Smooth muscle cell (in vitro differentiated cells): ENCODE measurements at regions not wholly inside any gene's neighbourhood (a gene's known extent, or its start where the extent isn't known, plus 50 kb on each side); places are given as distances from the start of the nearest gene placed in this dataset.

Experiments used
- DNase-seq: peaks from one replicate; lab custom pipeline; 2025; ENCODE audit not compliant: unreplicated experiment; lab: John Stamatoyannopoulos, UW
- H2AFZ ChIP-seq: fragments of 200-600 bp; sonication (generic); 2 replicates; pipeline ENCODE4 v1.6.0; 2016; ENCODE audit warnings: antibody characterized with exemption, low read depth, mild to moderate bottlenecking
- H3F3A ChIP-seq: fragments of 200-600 bp; sonication (generic); 2 replicates; pipeline ENCODE4 v1.6.0; 2017; ENCODE audit warnings: antibody characterized with exemption, low read depth
- H3K27ac ChIP-seq: fragments of 200-600 bp; sonication (generic); 2 replicates; pipeline ENCODE4 v1.5.1; 2016; ENCODE audit warnings: low read depth, mild to moderate bottlenecking
- H3K27me3 ChIP-seq: fragments of 200-600 bp; sonication (generic); 2 replicates; pipeline ENCODE4 v1.6.1; 2016; ENCODE audit warnings: low read depth, mild to moderate bottlenecking
- H3K36me3 ChIP-seq: fragments of 200-600 bp; sonication (generic); 2 replicates; pipeline ENCODE4 v1.5.1; 2016; ENCODE audit warnings: low read depth
- H3K4me1 ChIP-seq: fragments of 200-600 bp; sonication (generic); 2 replicates; pipeline ENCODE4 v1.5.1; 2016; ENCODE audit warnings: low read depth
- H3K4me2 ChIP-seq: fragments of 200-600 bp; sonication (generic); 2 replicates; pipeline ENCODE4 v1.6.0; 2016; ENCODE audit warnings: mild to moderate bottlenecking
- H3K4me3 ChIP-seq: fragments of 200-600 bp; sonication (generic); 2 replicates; pipeline ENCODE4 v1.5.1; 2016; ENCODE audit warnings: mild to moderate bottlenecking
- H3K79me2 ChIP-seq: fragments of 200-600 bp; sonication (generic); 2 replicates; pipeline ENCODE4 v1.6.0; 2016; ENCODE audit warnings: low read depth, mild to moderate bottlenecking
- H3K9ac ChIP-seq: fragments of 200-600 bp; sonication (generic); 2 replicates; pipeline ENCODE4 v1.6.0; 2016; ENCODE audit warnings: low read depth
- H3K9me3 ChIP-seq: fragments of 200-600 bp; sonication (generic); replicated peaks from 2 replicates; pipeline ENCODE4 v1.5.1; 2016; ENCODE audit warnings: low read depth
- H4K20me1 ChIP-seq: fragments of 200-600 bp; sonication (generic); 2 replicates; pipeline ENCODE4 v1.6.0; 2016; ENCODE audit warnings: low read depth
- CTCF ChIP-seq: fragments of 200-600 bp; sonication (generic); IDR thresholded peaks from 2 replicates; pipeline ENCODE4 v1.5.1; 2017; ENCODE audit warnings: borderline replicate concordance, mild to moderate bottlenecking, antibody characterized with exemption; ENCODE audit not compliant: insufficient read depth, poor library complexity, severe bottlenecking
- WGBS: methylation state at CpG from one replicate; pipeline ENCODE4 v1.1.7; 2016; ENCODE audit warnings: low lambda C conversion rate; 5-methylcytosine and 5-hydroxymethylcytosine counted together

DNA sequence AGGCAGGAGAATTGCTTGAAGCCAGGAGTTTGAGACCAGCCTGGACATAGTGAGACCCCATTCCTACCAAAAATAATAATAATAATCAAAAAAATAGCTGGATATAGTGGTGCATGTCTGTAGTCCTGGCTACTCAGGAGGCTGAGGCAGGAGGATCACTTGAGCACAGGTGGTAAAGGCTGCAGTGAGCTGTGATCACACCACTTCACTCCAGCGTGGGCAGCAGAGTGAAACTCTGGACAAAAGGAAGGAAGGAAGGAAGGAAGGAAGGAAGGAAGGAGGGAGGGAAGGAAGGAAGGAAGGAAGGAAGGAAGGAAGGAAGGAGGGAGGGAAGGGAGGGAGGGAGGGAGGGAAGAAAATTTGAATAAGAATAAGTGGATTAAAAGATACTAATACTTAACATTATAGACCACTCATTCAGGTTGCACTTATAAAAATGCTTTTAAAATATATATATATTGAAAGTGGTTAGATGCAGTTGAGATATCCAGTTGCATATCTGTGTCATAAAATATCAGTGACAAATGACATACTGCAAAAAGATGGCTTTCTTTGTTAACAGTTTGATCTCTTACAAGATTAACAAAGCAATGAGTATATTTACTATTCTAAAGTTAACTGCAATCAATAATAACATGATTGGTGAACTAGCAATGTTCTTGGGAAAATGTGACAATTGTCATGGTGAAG, 702.4 kb downstream of the CPS1 start:
- no peaks in the 10 kb centered on the region for H3K79me2 ChIP-seq
- no peaks in the 10 kb centered on the region for H3K9me3 ChIP-seq
- H3F3A ChIP-seq, result no peaks in the 10 kb centered on the region
- no peaks in the 10 kb centered on the region for H3K27me3 ChIP-seq
- H3K27ac ChIP-seq, result no peak overlapping the region
- H3K9ac ChIP-seq, result no peak overlapping the region
- no peaks in the 10 kb centered on the region for H3K4me1 ChIP-seq
- H3K4me3 ChIP-seq, result no peak overlapping the region
- no peak overlapping the region for H3K4me2 ChIP-seq
- no peaks in the 10 kb centered on the region for H4K20me1 ChIP-seq
- no peak overlapping the region for H2AFZ ChIP-seq
- no CpG with 5 or more reads among the region's 1 CpG for WGBS
- DNase-seq, result no peak
- H3K36me3 ChIP-seq, result no peaks in the 10 kb centered on the region
- no peak for TF ChIP-seq CTCF

GRCh38 chr2:211259831-211260476, 703.6 kb downstream of the CPS1 start:
- no peak for DNase-seq
- H3K9me3 ChIP-seq, result no peaks in the 10 kb centered on the region
- H3K4me2 ChIP-seq, result no peak overlapping the region
- no peaks in the 10 kb centered on the region for H3F3A ChIP-seq
- no peaks in the 10 kb centered on the region for H3K27me3 ChIP-seq
- TF ChIP-seq CTCF, result no peak
- no peak overlapping the region for H3K4me3 ChIP-seq
- no peaks in the 10 kb centered on the region for H3K4me1 ChIP-seq
- H4K20me1 ChIP-seq, result no peaks in the 10 kb centered on the region
- H3K36me3 ChIP-seq, result no peaks in the 10 kb centered on the region
- no peaks in the 10 kb centered on the region for H3K79me2 ChIP-seq
- H3K27ac ChIP-seq, result no peak overlapping the region
- 75% methylated on average over 4 of the region's 4 CpGs for WGBS
- H2AFZ ChIP-seq, result no peak overlapping the region
- no peak overlapping the region for H3K9ac ChIP-seq

DNA sequence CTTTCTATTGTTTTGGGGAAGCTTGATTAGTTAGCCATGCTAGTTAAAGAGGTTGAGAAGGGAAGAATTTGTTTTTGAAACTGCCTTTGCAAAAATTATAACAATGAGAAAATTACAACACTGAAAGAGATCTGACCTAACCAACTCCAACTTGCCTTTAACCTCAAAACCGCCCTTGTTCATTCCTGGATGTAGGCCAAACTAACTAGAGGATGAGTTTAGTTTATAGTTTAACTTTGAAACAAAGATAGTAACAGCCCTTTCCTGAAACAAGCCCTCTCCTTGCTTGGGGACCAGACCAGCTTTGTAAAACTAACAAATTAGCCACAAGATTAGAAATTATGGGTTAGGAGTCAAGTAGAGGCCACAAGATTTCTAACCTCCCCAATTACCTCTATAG, 713.9 kb downstream of the CPS1 start:
- no peak for TF ChIP-seq CTCF
- no peaks in the 10 kb centered on the region for H3K4me1 ChIP-seq
- no peaks in the 10 kb centered on the region for H3K27me3 ChIP-seq

More for the DNA sequence above, 713.9 kb downstream of the CPS1 start:
- H2AFZ ChIP-seq, result no peak overlapping the region
- H4K20me1 ChIP-seq, result no peaks in the 10 kb centered on the region
- no peaks in the 10 kb centered on the region for H3K79me2 ChIP-seq
- no peak overlapping the region for H3K9ac ChIP-seq
- DNase-seq, result no peak
- no peak overlapping the region for H3K4me2 ChIP-seq
- no peak overlapping the region for H3K27ac ChIP-seq
- no peaks in the 10 kb centered on the region for H3F3A ChIP-seq
- H3K4me3 ChIP-seq, result no peak overlapping the region
- no peaks in the 10 kb centered on the region for H3K9me3 ChIP-seq
- 89% methylated on average over 1 of the region's 1 CpG for WGBS
- H3K36me3 ChIP-seq, result no peaks in the 10 kb centered on the region
